ENCODE measurements at regions not wholly inside any gene's neighbourhood (a gene's known extent, or its start where the extent isn't known, plus 50 kb on each side); places are given as distances from the start of the nearest gene placed in this dataset.
"Not testable (repeated sequence)": the region's sequence is repeated elsewhere in the genome, so short reads cannot be mapped to it uniquely, and the experiment has no call there.

GRCh38 chr1:121443001-121443540 is 258.3 kb downstream of the SRGAP2C start:
- DNase-seq: no peak

GRCh38 chr1:121444096-121444495 is 259.3 kb downstream of the SRGAP2C start:
- DNase-seq: no peak

GRCh38 chr1:121445679-121446078 is 260.9 kb downstream of the SRGAP2C start:
- DNase-seq: no peak

GRCh38 chr1:121447280-121447923 is 262.6 kb downstream of the SRGAP2C start:
- not testable (repeated sequence) for DNase-seq

GRCh38 chr1:121448064-121448463 is 263.3 kb downstream of the SRGAP2C start:
- DNase-seq: not testable (repeated sequence)

- DNase-seq: no peak
Measured at GRCh38 chr1:121448851-121449250, 264.1 kb downstream of the SRGAP2C start.

- no peak for DNase-seq
Measured at GRCh38 chr1:121452484-121452883, 267.7 kb downstream of the SRGAP2C start.

- peak; percentile 3 for DNase-seq
Measured at GRCh38 chr1:121458291-121459048, 273.7 kb downstream of the SRGAP2C start.

GRCh38 chr1:121459235-121459634 is 274.5 kb downstream of the SRGAP2C start:
- DNase-seq: no peak

GRCh38 chr1:121469395-121469794 is 284.6 kb downstream of the SRGAP2C start:
- not testable (repeated sequence) for DNase-seq

- not testable (repeated sequence) for DNase-seq
Measured at GRCh38 chr1:121470401-121470800, 285.6 kb downstream of the SRGAP2C start.

- no peak for DNase-seq
Measured at GRCh38 chr1:121471523-121471922, 286.7 kb downstream of the SRGAP2C start.

GRCh38 chr1:121472017-121472416 is 287.2 kb downstream of the SRGAP2C start:
- DNase-seq: no peak

GRCh38 chr1:121483234-121483633 is 298.5 kb downstream of the SRGAP2C start:
- no peak for DNase-seq

- no peak for DNase-seq
Measured at GRCh38 chr1:121483961-121484424, 299.2 kb downstream of the SRGAP2C start.

GRCh38 chr1:121494796-121495195 is 310.0 kb downstream of the SRGAP2C start:
- not testable (repeated sequence) for DNase-seq

- not testable (repeated sequence) for DNase-seq
Measured at GRCh38 chr1:121511455-121511854, 326.7 kb downstream of the SRGAP2C start.

- DNase-seq: not testable (repeated sequence)
Measured at GRCh38 chr1:121511876-121512275, 327.1 kb downstream of the SRGAP2C start.

GRCh38 chr1:121515235-121515634 is 330.5 kb downstream of the SRGAP2C start:
- no peak for DNase-seq

GRCh38 chr1:121516234-121516967 is 331.6 kb downstream of the SRGAP2C start:
- peak; percentile 41 for DNase-seq

GRCh38 chr1:121517586-121518230 is 332.9 kb downstream of the SRGAP2C start:
- no peak for DNase-seq

GRCh38 chr1:121518726-121519041 is 333.9 kb downstream of the SRGAP2C start:
- no peak for DNase-seq

All from CD4-positive, alpha-beta T cell treated with Interleukin-6 for 4 hours (primary cell).